Head of caudate nucleus (tissue), 42 donors: ENCODE measurements at regions not wholly inside any gene's neighbourhood (a gene's known extent, or its start where the extent isn't known, plus 50 kb on each side); places are given as distances from the start of the nearest gene placed in this dataset.
A peak's percentile ranks its signal among the peaks of the same experiment; 100 is the strongest.

ENCODE experiments used
- DNase-seq, 42 donors: peaks; one replicate each; pipeline versions ENCODE4 v3.0.0 to v3.0.0-alpha.2; 2020 to 2021; ENCODE audit warnings: mixed read lengths in 7 of 42
- intact Hi-C: fragments of 100-400 bp; cut with DNase I; formaldehyde crosslinking; loops from one replicate; pipeline ENCODE4 v1.15.0; 2022

DNA sequence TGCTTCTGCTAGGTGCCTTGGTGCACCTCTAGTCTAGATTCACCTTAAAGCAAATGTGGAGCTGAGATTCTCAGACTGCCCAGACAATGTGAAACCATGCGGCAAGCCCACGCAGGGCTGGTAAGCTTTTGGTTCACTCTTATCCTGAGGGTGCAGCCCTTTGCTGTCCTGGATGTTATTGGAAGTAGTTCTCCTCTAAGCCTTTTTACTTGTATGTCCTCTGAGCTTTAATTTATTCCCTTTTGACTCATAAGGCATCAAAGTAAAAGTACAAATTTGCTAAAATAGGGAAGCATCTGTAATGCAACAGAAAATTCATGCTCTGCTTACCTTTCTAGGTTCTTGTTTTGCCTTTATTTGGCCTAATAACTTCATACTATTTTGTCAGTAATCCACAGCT is 186.8 kb downstream of the MACC1 start:
- no peak for DNase-seq

GRCh38 chr7:20026762-20027161 is 190.4 kb downstream of the MACC1 start:
- intact Hi-C loops = no loop called here
- no peak for DNase-seq

More for the DNA sequence above, 186.8 kb downstream of the MACC1 start:
- intact Hi-C loops = no loop called here

- intact Hi-C loops = no loop called here
- no peak for DNase-seq
Measured at GRCh38 chr7:20021831-20022230, 195.4 kb downstream of the MACC1 start.

DNA sequence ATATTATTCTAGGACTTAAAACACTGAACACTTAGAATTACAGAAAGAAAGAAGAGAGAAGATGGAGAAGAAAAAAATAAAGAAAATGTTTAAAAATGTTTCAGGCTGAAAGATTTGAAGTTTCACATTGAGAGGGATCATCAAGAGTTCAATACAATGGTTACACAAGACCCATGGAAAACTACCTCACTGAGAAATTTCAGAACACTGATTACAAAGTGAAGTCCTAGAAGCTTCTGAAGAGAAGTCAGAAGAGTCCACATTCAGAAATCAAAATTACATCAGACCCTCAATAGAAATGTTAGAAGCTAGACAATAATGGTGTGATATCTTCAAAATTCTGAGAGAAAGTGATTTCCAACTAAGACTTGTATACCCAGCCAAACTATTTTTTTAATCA is 196.1 kb downstream of the MACC1 start:
- intact Hi-C loops = no loop called here
- no peak for DNase-seq

DNA sequence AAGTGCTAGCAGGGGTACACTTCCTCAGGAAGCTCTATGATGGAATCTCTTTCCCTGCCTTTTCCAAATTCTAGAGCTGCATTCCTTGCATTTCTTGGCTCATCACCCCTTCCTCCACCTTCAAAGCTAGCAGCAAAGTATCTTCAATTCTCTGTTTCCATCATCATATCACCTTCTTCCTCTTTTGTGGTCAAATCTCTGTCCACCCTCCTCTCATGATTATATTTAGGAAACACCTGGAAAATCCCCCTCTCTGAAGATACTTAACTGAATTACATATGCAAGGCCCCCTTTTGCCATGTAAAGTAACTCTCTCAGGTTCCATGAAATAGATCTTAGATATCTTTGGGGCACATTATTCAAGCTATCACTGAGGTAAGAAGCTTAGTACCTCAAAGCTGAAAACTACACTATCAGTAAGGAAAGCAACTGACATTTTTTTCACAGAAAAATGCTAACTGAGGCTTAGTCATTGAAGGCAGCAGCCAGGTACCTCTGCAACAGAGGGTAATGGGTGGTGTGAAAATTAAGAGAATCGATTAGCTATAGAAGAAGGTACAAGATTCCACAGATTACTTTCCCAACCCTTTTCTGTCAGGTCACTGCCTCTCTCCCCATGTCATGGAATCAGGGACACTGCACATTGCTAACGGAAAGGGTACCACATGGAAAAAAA is 197.3 kb downstream of the MACC1 start:
- no peak for DNase-seq
- intact Hi-C loops = no loop called here

DNA sequence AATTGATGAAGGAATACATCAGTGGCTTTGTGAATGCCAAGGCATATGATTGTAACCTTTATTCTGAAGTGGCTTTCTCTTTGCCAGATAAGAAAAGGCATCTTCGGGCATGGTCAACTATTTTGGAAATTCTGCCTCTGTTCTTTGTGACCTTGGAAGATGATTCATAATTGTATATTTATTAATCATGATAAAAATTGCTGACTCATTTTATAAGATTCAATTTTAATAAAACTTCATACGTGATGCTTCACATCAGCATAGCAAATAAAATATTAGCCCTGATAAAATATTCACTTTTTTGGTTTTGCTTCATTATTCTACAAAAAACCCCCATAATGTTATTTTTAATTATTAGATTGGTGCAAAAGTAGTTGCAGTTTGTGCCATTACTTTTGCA is 200.5 kb downstream of the MACC1 start:
- no peak for DNase-seq
- intact Hi-C loops = no loop called here

- intact Hi-C loops = no loop called here
- DNase-seq = peak in 5 of 42 donors; percentile 5 to 36 (median 8)
Measured at GRCh38 chr7:20013536-20013935, 203.6 kb downstream of the MACC1 start.

DNA sequence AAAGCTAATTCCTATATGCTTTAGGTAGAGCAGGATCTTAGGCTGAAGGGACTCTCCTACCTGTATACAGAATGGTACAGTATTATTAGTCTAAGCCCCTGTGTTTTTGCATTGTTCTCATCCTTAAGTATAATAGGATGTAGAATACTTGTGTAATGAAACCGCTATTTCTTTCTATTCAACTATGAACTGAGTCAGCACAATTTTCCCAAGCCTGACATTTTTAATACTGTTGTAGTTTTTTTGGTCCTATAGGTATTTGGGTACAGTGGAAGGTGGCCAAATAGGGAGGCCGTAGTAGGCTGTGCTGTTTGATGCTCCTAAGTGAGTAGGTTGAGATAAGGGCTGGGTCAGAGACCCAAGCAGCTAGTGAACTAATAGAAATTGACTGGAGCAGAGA is 205.1 kb downstream of the MACC1 start:
- no peak for DNase-seq
- intact Hi-C loops = no loop called here

GRCh38 chr7:20010877-20011276 is 206.3 kb downstream of the MACC1 start:
- intact Hi-C loops = no loop called here
- no peak for DNase-seq

- intact Hi-C loops = no loop called here
- no peak for DNase-seq
Measured at GRCh38 chr7:20007510-20007909, 209.7 kb downstream of the MACC1 start.

DNA sequence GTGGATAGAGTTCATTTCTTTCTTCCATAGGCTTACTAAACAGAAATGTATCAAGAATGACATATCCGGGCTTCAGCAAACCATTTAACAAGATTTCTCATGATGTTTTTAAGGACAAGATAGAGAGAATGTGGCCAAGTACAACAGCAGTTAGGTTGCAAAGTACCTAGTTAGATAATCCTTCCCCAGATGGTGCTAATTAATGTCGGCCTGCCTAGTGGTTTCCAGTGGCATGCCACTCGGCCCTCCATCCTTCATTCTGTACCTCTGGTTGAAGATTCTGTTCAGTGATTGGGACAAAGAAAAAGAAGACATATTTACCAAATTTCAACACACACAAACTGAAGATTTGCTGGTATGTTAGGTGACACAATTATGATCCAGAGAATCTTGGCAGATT is 212.1 kb downstream of the MACC1 start:
- intact Hi-C loops = no loop called here
- no peak for DNase-seq

DNA sequence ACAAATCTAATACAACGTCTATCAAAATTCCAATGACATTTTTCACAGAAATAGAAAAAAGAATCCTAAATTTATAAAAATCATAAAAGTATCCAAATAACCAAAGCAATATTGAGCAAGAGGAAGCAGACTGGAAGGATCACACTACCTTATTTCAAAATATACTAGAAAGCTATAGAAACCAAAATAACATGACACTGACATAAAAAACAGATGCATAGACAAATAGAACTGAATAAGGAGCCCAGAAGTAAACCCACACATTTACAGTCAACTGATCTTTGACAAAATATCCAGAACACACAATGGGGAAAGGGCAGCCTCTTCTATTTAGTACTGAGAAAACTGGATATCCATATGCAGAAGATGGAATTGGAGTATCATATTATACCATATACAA is 217.5 kb downstream of the MACC1 start:
- intact Hi-C loops = no loop called here
- no peak for DNase-seq

DNA sequence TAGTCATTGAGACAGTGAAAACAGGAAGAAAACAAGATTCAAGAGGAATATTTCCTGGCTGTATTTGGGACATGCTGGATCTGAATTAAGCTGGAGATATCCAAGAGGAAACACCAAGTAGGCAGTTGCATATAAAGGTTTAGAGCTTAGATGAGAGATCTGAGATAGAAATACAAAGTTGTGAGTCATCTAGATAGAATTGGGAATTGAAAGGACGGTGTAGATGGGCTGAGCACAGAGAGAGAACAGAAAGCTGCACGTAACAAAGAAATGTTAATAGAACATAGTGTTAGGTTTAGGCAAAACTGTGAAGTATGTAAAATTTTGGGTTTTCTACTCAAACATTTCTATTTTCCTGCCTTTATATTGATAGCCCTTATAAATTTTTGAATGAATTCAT is 218.5 kb upstream of the TMEM196 start:
- no peak for DNase-seq
- intact Hi-C loops = no loop called here

DNA sequence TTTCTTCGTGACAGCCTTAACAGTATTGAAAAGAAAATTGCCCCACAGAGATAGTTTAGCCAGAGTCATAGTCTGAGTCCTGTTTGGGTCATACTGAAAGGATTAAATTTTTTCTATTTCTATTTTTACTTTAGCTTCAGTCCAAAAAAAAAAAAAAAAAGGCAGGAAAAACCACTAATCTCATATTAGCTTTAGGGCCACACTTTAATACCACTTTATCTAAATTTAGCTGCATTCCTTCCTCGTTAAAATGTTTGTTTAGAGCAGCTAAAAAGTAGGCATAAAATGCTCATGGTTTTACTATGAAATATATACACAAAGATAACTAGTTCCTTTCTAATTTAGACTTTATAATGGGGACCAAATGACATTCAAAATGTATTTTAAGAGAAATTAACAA is 216.5 kb upstream of the TMEM196 start:
- intact Hi-C loops = no loop called here

DNA sequence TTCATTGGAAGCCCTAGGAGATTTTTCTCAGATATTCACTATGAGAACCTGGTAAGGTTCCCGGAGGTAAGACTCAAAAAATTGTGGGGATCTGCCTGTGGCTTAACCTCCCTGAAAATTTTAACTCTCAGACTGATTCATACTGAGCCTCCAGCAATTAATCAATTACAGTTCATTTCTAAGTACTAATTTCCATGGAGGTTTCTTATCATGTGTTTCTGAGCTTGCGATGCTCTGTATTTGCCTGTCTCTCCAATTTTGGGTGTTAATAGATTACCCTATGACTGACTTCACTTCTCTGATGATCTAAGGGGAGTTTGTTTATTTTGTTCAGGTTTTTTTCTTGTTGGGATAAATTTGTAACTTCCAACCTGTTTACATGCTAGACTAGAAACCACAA is 215.4 kb upstream of the TMEM196 start:
- intact Hi-C loops = no loop called here
- DNase-seq = no peak

More for the DNA sequence above, 216.5 kb upstream of the TMEM196 start:
- no peak for DNase-seq

DNA sequence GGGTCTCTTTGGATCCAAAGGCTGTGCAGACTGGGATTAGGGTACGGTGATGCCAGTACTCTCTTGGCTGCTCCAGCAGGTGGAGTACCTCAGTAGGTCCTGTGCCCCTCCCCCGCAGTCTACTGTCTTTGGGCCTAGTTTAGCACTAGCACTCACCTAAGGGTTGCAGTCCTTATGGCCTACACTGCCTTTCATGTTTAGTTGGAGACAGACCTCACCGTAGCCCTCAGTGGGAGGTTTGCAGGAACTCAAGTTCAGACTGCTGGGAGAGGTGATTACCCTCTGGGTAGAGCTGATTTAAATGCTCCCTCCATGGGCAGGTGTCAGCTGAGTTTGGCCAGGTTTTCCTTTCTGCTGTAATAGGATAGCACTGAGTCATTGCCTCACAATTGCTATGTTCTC is 210.8 kb upstream of the TMEM196 start:
- no peak for DNase-seq
- intact Hi-C loops = no loop called here

DNA sequence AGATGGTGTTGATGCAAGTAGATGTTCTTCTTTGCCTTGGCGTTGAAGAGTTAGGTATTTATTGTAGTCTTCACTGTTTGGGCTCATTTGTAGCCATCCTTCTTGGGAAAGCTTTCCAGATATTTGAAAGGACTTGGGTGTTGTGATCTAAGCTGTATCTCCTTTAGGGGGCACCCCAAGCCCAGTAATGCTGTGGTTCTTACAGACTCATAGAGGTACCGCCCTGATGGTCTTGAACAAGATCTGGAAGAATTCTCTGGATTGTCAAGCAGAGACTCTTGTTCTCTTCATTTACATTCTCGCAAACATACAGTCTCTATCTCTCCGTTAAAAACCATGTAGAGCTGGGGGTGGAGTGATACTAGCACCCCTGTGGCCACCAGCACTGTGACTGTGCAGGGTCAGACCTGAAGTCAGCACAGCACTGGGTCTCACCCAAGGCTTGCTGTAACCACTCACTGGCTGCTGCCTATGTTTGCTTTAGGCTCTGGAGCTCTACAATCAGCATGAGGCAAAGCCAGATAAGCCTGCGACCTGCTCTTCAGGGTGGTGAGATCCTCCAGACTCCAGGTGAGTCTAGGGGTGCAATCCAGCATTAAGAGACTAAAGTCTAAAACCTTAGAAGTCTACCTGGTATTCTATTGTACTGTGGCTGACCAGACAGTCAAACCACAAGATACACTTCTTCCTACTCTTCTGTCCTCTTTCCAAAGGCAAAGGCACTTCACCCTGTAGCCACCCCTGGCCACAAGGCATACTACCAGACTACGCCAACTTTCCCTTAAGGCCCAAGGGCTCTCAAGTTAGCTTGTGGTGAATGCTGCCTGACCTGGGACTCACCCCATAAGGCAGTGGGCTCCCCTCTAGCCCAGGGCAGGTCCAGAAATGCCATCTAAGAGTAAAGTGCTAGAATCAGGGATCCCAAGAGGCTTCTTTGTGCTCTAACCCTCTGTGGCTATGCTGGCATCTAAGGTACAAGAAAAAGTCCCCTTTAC is 209.7 kb upstream of the TMEM196 start:
- intact Hi-C loops = no loop called here
- peak in 19 of 42 donors; percentile 3 to 43 (median 9) for DNase-seq

- no peak for DNase-seq
- intact Hi-C loops = no loop called here
Measured at GRCh38 chr7:19973581-19973980, 200.2 kb upstream of the TMEM196 start.

GRCh38 chr7:19972876-19973275 is 199.5 kb upstream of the TMEM196 start:
- DNase-seq = no peak
- intact Hi-C loops = no loop called here

- DNase-seq = no peak
- intact Hi-C loops = no loop called here
Measured at GRCh38 chr7:19971956-19972355, 198.5 kb upstream of the TMEM196 start.

DNA sequence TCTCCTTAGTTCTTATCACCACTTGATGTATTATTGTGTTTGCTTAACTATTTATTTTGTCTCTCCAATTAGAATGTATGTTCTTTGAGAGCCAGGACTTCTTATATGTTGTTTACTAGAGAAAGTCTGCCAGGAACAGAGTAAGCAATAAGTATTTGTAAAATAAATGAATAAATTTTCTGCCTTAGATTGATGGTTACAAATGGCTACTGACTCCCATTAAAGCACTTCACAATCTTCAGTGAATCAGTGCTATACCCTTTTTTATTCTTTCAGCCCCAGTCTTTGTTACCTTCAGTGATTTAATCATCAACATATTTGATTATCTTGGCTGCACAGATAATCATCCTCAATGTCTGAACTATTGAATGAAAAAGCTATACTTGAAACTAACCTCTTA is 197.1 kb upstream of the TMEM196 start:
- DNase-seq = no peak
- intact Hi-C loops = no loop called here
